Ishikawa (cell line): ENCODE measurements at regions not wholly inside any gene's neighbourhood (a gene's known extent, or its start where the extent isn't known, plus 50 kb on each side); places are given as distances from the start of the nearest gene placed in this dataset.

ENCODE experiments used
- CEBPB ChIP-seq: IDR thresholded peaks from 2 replicates; pipeline ENCODE4 v1.6.1; 2012
- CREB1 ChIP-seq: IDR thresholded peaks from 2 replicates; pipeline ENCODE4 v1.6.1; 2012; ENCODE audit warnings: low read depth
- EGR1 ChIP-seq: IDR thresholded peaks from 2 replicates; pipeline ENCODE4 v1.6.1; 2012
- EP300 ChIP-seq: IDR thresholded peaks from 2 replicates; pipeline ENCODE4 v1.6.1; 2012; ENCODE audit warnings: borderline replicate concordance
- FOXM1 ChIP-seq: IDR thresholded peaks from 2 replicates; pipeline ENCODE4 v1.6.1; 2012; ENCODE audit warnings: low read depth, borderline replicate concordance
- MAX ChIP-seq: IDR thresholded peaks from 2 replicates; pipeline ENCODE4 v1.6.1; 2012
- NFIC ChIP-seq: IDR thresholded peaks from 2 replicates; pipeline ENCODE4 v1.6.1; 2012
- RAD21 ChIP-seq: IDR thresholded peaks from 2 replicates; pipeline ENCODE4 v1.6.1; 2012; ENCODE audit warnings: low read depth
- TAF1 ChIP-seq: IDR thresholded peaks from 2 replicates; pipeline ENCODE4 v1.6.1; 2012; ENCODE audit warnings: low read depth, mild to moderate bottlenecking
- TCF12 ChIP-seq: IDR thresholded peaks from 2 replicates; pipeline ENCODE4 v1.6.1; 2012; ENCODE audit warnings: low read depth
- TEAD4 ChIP-seq: IDR thresholded peaks from 2 replicates; pipeline ENCODE4 v1.6.1; 2012
- YY1 ChIP-seq: IDR thresholded peaks from 2 replicates; pipeline ENCODE4 v1.6.1; 2012; ENCODE audit warnings: low read depth
- ZBTB7A ChIP-seq: IDR thresholded peaks from 2 replicates; pipeline ENCODE4 v1.6.1; 2012; ENCODE audit warnings: low read depth
- TF ChIP-seq, protein P1 (sequence below): IDR thresholded peaks from 2 replicates; pipeline ENCODE4 v1.6.1; 2012; ENCODE audit warnings: low read depth, mild to moderate bottlenecking
- TF ChIP-seq, protein P2 (sequence below): IDR thresholded peaks from 2 replicates; pipeline ENCODE4 v1.6.1; 2012

DNA sequence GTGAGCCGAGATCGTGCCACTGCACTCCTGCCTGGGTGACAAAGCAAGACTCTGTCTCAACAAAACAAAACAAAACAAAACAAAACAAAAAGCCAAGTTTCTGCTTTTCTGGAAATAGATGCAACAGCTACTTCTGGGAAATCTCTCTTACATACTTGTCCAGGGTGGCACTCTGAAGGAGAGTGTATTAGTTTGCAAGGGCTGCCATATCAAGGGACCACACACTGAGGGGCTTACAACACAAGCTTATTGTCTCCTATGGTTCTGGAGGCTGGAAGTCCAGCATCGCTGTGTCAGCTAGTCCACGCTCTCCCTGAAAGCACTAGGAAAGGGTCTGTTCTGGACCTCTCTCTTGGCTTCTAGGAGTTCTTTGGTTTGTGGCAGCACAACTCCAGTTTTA lies 277.9 kb upstream of the WWC1 start:
- TF ChIP-seq YY1, result no peak
- TF ChIP-seq, protein P1, sequence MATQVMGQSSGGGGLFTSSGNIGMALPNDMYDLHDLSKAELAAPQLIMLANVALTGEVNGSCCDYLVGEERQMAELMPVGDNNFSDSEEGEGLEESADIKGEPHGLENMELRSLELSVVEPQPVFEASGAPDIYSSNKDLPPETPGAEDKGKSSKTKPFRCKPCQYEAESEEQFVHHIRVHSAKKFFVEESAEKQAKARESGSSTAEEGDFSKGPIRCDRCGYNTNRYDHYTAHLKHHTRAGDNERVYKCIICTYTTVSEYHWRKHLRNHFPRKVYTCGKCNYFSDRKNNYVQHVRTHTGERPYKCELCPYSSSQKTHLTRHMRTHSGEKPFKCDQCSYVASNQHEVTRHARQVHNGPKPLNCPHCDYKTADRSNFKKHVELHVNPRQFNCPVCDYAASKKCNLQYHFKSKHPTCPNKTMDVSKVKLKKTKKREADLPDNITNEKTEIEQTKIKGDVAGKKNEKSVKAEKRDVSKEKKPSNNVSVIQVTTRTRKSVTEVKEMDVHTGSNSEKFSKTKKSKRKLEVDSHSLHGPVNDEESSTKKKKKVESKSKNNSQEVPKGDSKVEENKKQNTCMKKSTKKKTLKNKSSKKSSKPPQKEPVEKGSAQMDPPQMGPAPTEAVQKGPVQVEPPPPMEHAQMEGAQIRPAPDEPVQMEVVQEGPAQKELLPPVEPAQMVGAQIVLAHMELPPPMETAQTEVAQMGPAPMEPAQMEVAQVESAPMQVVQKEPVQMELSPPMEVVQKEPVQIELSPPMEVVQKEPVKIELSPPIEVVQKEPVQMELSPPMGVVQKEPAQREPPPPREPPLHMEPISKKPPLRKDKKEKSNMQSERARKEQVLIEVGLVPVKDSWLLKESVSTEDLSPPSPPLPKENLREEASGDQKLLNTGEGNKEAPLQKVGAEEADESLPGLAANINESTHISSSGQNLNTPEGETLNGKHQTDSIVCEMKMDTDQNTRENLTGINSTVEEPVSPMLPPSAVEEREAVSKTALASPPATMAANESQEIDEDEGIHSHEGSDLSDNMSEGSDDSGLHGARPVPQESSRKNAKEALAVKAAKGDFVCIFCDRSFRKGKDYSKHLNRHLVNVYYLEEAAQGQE, result no peak
- no peak for TF ChIP-seq MAX
- no peak for TF ChIP-seq EP300
- no peak for TF ChIP-seq ZBTB7A
- no peak for TF ChIP-seq FOXM1
- no peak for TF ChIP-seq CREB1
- no peak for TF ChIP-seq TCF12
- no peak for TF ChIP-seq RAD21
- no peak for TF ChIP-seq TEAD4
- no peak for TF ChIP-seq NFIC
- TF ChIP-seq EGR1, result no peak
- no peak for TF ChIP-seq CEBPB
- no peak for TF ChIP-seq TAF1
- TF ChIP-seq, protein P2, sequence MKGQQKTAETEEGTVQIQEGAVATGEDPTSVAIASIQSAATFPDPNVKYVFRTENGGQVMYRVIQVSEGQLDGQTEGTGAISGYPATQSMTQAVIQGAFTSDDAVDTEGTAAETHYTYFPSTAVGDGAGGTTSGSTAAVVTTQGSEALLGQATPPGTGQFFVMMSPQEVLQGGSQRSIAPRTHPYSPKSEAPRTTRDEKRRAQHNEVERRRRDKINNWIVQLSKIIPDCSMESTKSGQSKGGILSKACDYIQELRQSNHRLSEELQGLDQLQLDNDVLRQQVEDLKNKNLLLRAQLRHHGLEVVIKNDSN, result no peak

GRCh38 chr5:168014433-168015123 lies 276.9 kb upstream of the WWC1 start:
- TF ChIP-seq, protein P1, result no peak
- TF ChIP-seq EGR1 (no peak), RAD21 (no peak), TEAD4 (no peak), ZBTB7A (no peak), YY1 (no peak), TCF12 (no peak)

DNA sequence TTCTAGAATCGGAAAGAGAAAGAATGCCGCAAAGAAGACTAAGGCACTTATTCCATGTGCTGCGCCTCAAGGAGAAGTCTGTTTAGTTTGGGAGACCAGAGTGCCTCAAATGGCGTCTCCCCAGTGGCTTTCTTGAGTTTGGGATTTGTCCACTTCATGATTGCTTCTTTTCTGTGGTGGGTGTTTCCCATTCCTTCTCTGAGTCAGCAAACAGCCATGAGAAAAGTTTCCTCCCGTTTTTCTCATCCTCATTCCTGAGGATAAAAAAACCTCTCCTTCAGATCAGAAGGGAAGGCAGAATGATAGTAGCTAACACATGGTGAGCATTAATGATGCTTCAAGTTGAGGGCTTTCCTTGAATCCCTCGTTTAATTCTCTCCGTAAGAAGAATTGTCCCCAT lies 275.9 kb upstream of the WWC1 start:
- TF ChIP-seq, protein P1, result no peak
- TF ChIP-seq MAX (no peak), CEBPB (no peak), RAD21 (no peak), NFIC (no peak), CREB1 (no peak)

DNA sequence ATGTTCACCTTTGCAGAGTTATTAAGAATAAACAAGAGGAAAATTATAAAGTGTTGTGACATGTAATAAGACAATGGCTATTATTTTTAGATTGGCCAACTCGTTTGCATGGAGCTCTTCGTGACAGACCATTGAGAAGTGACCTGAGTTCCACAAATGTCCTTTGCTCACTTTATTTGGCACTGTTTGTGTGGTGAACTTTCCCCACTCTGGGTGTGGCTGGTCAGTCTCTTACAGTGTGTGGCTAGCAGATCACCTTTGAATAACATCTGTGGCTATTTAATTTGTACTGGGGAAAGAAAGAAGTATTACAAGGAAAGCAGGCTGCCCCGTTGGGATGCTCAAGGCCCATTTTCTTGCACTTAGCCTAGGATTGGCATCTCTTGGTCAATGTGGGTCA lies 274.1 kb upstream of the WWC1 start:
- TF ChIP-seq EP300, result no peak
- no peak for TF ChIP-seq EGR1
- no peak for TF ChIP-seq NFIC
- no peak for TF ChIP-seq CEBPB
- no peak for TF ChIP-seq CREB1
- no peak for TF ChIP-seq FOXM1
- TF ChIP-seq, protein P1, result no peak
